T-cell (primary cell): ENCODE measurements at regions not wholly inside any gene's neighbourhood (a gene's known extent, or its start where the extent isn't known, plus 50 kb on each side); places are given as distances from the start of the nearest gene placed in this dataset.

ENCODE experiments used
- ATAC-seq, 4 experiments: fragments of 200-7000 bp in 3 of 4; fragments of 150-1000 bp in 1 of 4; cut with Tn5 transposase; replicated peaks in 1 of 4; 1 replicate in 3 of 4; 2 replicates in 1 of 4; pipeline ENCODE4 v1.10.0; 2021; ENCODE audit warnings: moderate library complexity in 3 of 4, mild to moderate bottlenecking in 2 of 4, moderate number of reproducible peaks in 1 of 4
- CTCF ChIA-PET, 2 donors: fragments of 300-600 bp; sonication (Branson Sonifier 250); formaldehyde crosslinking; loops; one replicate each; lab custom pipeline; 2022; ENCODE audit warnings: antibody characterized with exemption in 2 of 2; lab: Charles Lee
- POLR2A ChIA-PET, 2 donors: fragments of 300-600 bp; sonication (Branson Sonifier 250); formaldehyde crosslinking; loops; one replicate each; lab custom pipeline; 2022; ENCODE audit warnings: antibody characterized with exemption in 2 of 2; lab: Charles Lee
- DNase-seq, 35 experiments: peaks; one replicate each; pipeline versions ENCODE4 v3.0.0 to v3.0.0-alpha.2; 2013 to 2023
- H3K27ac ChIP-seq: one replicate; pipeline ENCODE4 v1.5.1; 2013; ENCODE audit warnings: low read length
- H3K27me3 ChIP-seq, 2 experiments: replicated peaks in 1 of 2; 1 replicate in 1 of 2; 2 replicates in 1 of 2; pipeline versions ENCODE4 v1.6.1 to v1.7.0; 2013; ENCODE audit warnings: low read length in 1 of 2, mixed read lengths in 1 of 2; ENCODE audit not compliant: control insufficient read depth in 2 of 2, insufficient read depth in 2 of 2; ENCODE audit errors: extremely low read depth in 1 of 2
- H3K36me3 ChIP-seq, 2 donors: 1 replicate in 1 of 2; 2 replicates in 1 of 2; pipeline versions ENCODE4 v1.6.1 to v1.7.0; 2013; ENCODE audit warnings: low read length in 1 of 2; ENCODE audit not compliant: control insufficient read depth in 2 of 2, insufficient read depth in 1 of 2; ENCODE audit errors: extremely low read depth in 1 of 2
- H3K4me1 ChIP-seq, 2 experiments: 1 replicate in 1 of 2; 2 replicates in 1 of 2; pipeline versions ENCODE4 v1.6.1 to v1.7.0; 2013; ENCODE audit warnings: low read length in 2 of 2, mixed read lengths in 1 of 2; ENCODE audit not compliant: insufficient read depth in 2 of 2, control insufficient read depth in 1 of 2; ENCODE audit errors: extremely low read depth in 1 of 2
- H3K4me3 ChIP-seq, 2 donors: 1 replicate in 1 of 2; 2 replicates in 1 of 2; pipeline versions ENCODE4 v1.5.1 to v1.7.0; 2013; ENCODE audit warnings: mild to moderate bottlenecking in 2 of 2, low read length in 1 of 2, moderate library complexity in 1 of 2; ENCODE audit not compliant: control insufficient read depth in 1 of 2; ENCODE audit errors: extremely low read depth in 1 of 2
- H3K9me3 ChIP-seq: 2 replicates; pipeline ENCODE4 v1.7.0; 2013
- H3K27ac Mint-ChIP-seq, 2 donors: one replicate each; pipeline ENCODE4 v1.8.0; 2020 to 2021; ENCODE audit warnings: mild to moderate bottlenecking in 2 of 2, mixed read lengths in 2 of 2
- H3K27me3 Mint-ChIP-seq, 2 donors: one replicate each; pipeline ENCODE4 v1.8.0; 2021 to 2022; ENCODE audit warnings: mixed read lengths in 2 of 2
- H3K36me3 Mint-ChIP-seq: one replicate; pipeline ENCODE4 v1.8.0; 2021; ENCODE audit warnings: mixed read lengths
- H3K4me1 Mint-ChIP-seq, 3 donors: one replicate each; pipeline ENCODE4 v1.8.0; 2020 to 2022; ENCODE audit warnings: mixed read lengths in 3 of 3, mild to moderate bottlenecking in 1 of 3
- H3K4me3 Mint-ChIP-seq, 3 donors: one replicate each; pipeline ENCODE4 v1.8.0; 2020 to 2022; ENCODE audit warnings: mild to moderate bottlenecking in 3 of 3, mixed read lengths in 3 of 3, moderate library complexity in 3 of 3
- H3K9me3 Mint-ChIP-seq, 3 donors: one replicate each; pipeline ENCODE4 v1.8.0; 2020 to 2022; ENCODE audit warnings: mixed read lengths in 3 of 3
- whole genome bisulfite sequencing: methylation state at CpG from one replicate; pipeline ENCODE4 v1.1.5; 2013; ENCODE audit warnings: missing lambda C conversion rate; ENCODE audit not compliant: insufficient coverage; 5-methylcytosine and 5-hydroxymethylcytosine counted together

- Mint-ChIP-seq H3K36me3 (peaks cover 3% of the 10 kb centered on the region), H3K9me3 (peaks cover 13 to 20% (median 20%) of the 10 kb centered on the region in 3 donors), H3K27ac (no peak overlapping the region), H3K27me3 (no peaks in the 10 kb centered on the region), H3K4me1 (no peaks in the 10 kb centered on the region), H3K4me3 (no peak overlapping the region)
- CTCF ChIA-PET, result no interaction called here
- Histone ChIP-seq H3K27ac (no peak overlapping the region), H3K9me3 (no peaks in the 10 kb centered on the region), H3K4me1 (no peaks in the 10 kb centered on the region), H3K4me3 (no peak overlapping the region), H3K27me3 (no peaks in the 10 kb centered on the region), H3K36me3 (no peaks in the 10 kb centered on the region)
- POLR2A ChIA-PET, result no interaction called here
- WGBS, result no CpG with 5 or more reads among the region's 1 CpG
- DNase-seq (no peak), ATAC-seq (no peak)
Observed at GRCh38 chr3:111368056-111368455, 173.9 kb upstream of the CD96 start.

- Histone ChIP-seq H3K27me3 (peaks cover 0 to 3% of the 10 kb centered on the region in 2 experiments), H3K4me3 (no peak overlapping the region), H3K4me1 (no peaks in the 10 kb centered on the region), H3K9me3 (no peaks in the 10 kb centered on the region), H3K27ac (no peak overlapping the region), H3K36me3 (no peaks in the 10 kb centered on the region)
- CTCF ChIA-PET, result no interaction called here
- H3K4me1 Mint-ChIP-seq, result no peaks in the 10 kb centered on the region
- POLR2A ChIA-PET, result no interaction called here
- H3K27me3 Mint-ChIP-seq, result no peaks in the 10 kb centered on the region
- DNase-seq, result no peak
- H3K36me3 Mint-ChIP-seq, result peaks cover 7% of the 10 kb centered on the region
- no peak overlapping the region for H3K4me3 Mint-ChIP-seq
- no peak overlapping the region for H3K27ac Mint-ChIP-seq
- peaks cover 18 to 35% (median 24%) of the 10 kb centered on the region in 3 donors for H3K9me3 Mint-ChIP-seq
- no peak for ATAC-seq
Observed at GRCh38 chr3:111369958-111370357, 172.0 kb upstream of the CD96 start.

GRCh38 chr3:111373239-111373638 lies 168.8 kb upstream of the CD96 start:
- Mint-ChIP-seq H3K4me1 (no peaks in the 10 kb centered on the region), H3K27ac (no peak overlapping the region), H3K9me3 (peaks cover 20 to 46% (median 24%) of the 10 kb centered on the region in 3 donors), H3K27me3 (no peaks in the 10 kb centered on the region), H3K36me3 (peaks cover 7% of the 10 kb centered on the region), H3K4me3 (no peak overlapping the region)
- peaks cover 0 to 3% of the 10 kb centered on the region in 2 experiments for H3K27me3 ChIP-seq
- H3K4me1 ChIP-seq, result no peaks in the 10 kb centered on the region
- ChIA-PET CTCF (no interaction called here), POLR2A (interaction anchor here in 1 of 2 donors (0.6 kb wide), 2 partner anchors 51 to 780 kb away, joined by 3 to 4 read pairs; no protein-coding TSS in a partner anchor)
- WGBS, result 100% methylated on average over 1 of the region's 3 CpGs
- no peak overlapping the region for H3K4me3 ChIP-seq
- DNase-seq (no peak), ATAC-seq (no peak)
- no peaks in the 10 kb centered on the region for H3K9me3 ChIP-seq
- no peaks in the 10 kb centered on the region for H3K36me3 ChIP-seq
- H3K27ac ChIP-seq, result no peak overlapping the region

GRCh38 chr3:111373861-111374260 lies 168.1 kb upstream of the CD96 start:
- no peak overlapping the region for H3K4me3 ChIP-seq
- Mint-ChIP-seq H3K27ac (no peak overlapping the region), H3K4me3 (no peak overlapping the region), H3K4me1 (no peaks in the 10 kb centered on the region), H3K36me3 (peaks cover 7% of the 10 kb centered on the region), H3K9me3 (peaks cover 19 to 43% (median 20%) of the 10 kb centered on the region in 3 donors), H3K27me3 (no peaks in the 10 kb centered on the region)
- no peaks in the 10 kb centered on the region for H3K36me3 ChIP-seq
- H3K4me1 ChIP-seq, result no peaks in the 10 kb centered on the region
- ChIA-PET CTCF (no interaction called here), POLR2A (interaction anchor here in 1 of 2 donors (0.6 kb wide), 1 partner anchor 50 kb away, joined by 4 read pairs; no protein-coding TSS in a partner anchor)
- DNase-seq, result no peak
- H3K27me3 ChIP-seq, result peaks cover 0 to 3% of the 10 kb centered on the region in 2 experiments
- H3K27ac ChIP-seq, result no peak overlapping the region
- no peaks in the 10 kb centered on the region for H3K9me3 ChIP-seq
- ATAC-seq, result no peak

GRCh38 chr3:111385971-111386495 lies 156.0 kb upstream of the CD96 start:
- no peak overlapping the region for H3K27ac ChIP-seq
- no peaks in the 10 kb centered on the region for H3K27me3 ChIP-seq
- no peak overlapping the region for H3K4me3 Mint-ChIP-seq
- DNase-seq, result no peak
- no peak overlapping the region for H3K27ac Mint-ChIP-seq
- H3K4me1 Mint-ChIP-seq, result peaks cover 0 to 3% (median 0%) of the 10 kb centered on the region in 3 donors
- ChIA-PET CTCF (no interaction called here), POLR2A (no interaction called here)
- peaks cover 4% of the 10 kb centered on the region for H3K36me3 Mint-ChIP-seq
- no peaks in the 10 kb centered on the region for H3K36me3 ChIP-seq
- H3K4me1 ChIP-seq, result no peaks in the 10 kb centered on the region
- ATAC-seq, result no peak
- no peak overlapping the region for H3K4me3 ChIP-seq
- H3K9me3 ChIP-seq, result peaks cover under 1% of the 10 kb centered on the region
- 100% methylated on average over 3 of the region's 4 CpGs for WGBS
- H3K27me3 Mint-ChIP-seq, result no peaks in the 10 kb centered on the region
- peaks cover 6 to 19% (median 12%) of the 10 kb centered on the region in 3 donors for H3K9me3 Mint-ChIP-seq

GRCh38 chr3:111392894-111393398 lies 149.1 kb upstream of the CD96 start:
- Mint-ChIP-seq H3K9me3 (peaks cover 6 to 21% (median 17%) of the 10 kb centered on the region in 3 donors), H3K4me3 (peak overlapping the region in 1 of 3 donors; percentile 31), H3K4me1 (peaks cover 22 to 28% (median 27%) of the 10 kb centered on the region in 3 donors), H3K27ac (peak overlapping the region; percentile 91), H3K27me3 (no peaks in the 10 kb centered on the region), H3K36me3 (peaks cover 7% of the 10 kb centered on the region)
- ChIA-PET CTCF (no interaction called here), POLR2A (no interaction called here)
- Histone ChIP-seq H3K4me1 (peaks cover 0 to 2% of the 10 kb centered on the region in 2 experiments), H3K36me3 (no peaks in the 10 kb centered on the region), H3K27ac (peak overlapping the region; percentile 62), H3K4me3 (no peak overlapping the region), H3K27me3 (no peaks in the 10 kb centered on the region), H3K9me3 (peaks cover 4% of the 10 kb centered on the region)
- peak in 33 of 35 experiments; percentile 7 to 79 (median 39) for DNase-seq
- 0% methylated on average over 1 of the region's 2 CpGs for WGBS
- peak; percentile 93 to 99 (median 98) for ATAC-seq
